ENCODE measurements at regions not wholly inside any gene's neighbourhood (a gene's known extent, or its start where the extent isn't known, plus 50 kb on each side); places are given as distances from the start of the nearest gene placed in this dataset.

- DNase-seq, result no peak
These were observed 54.7 kb upstream of the GATA6 start for GRCh38 chr18:22114526-22115321.

- DNase-seq, result no peak
These were observed 53.8 kb upstream of the GATA6 start for GRCh38 chr18:22115573-22115972.
